HL-60 (cell line): ENCODE measurements at regions not wholly inside any gene's neighbourhood (a gene's known extent, or its start where the extent isn't known, plus 50 kb on each side); places are given as distances from the start of the nearest gene placed in this dataset.

Experiments
- GABPA ChIP-seq: IDR thresholded peaks from 2 replicates; pipeline ENCODE4 v1.6.1; 2012; ENCODE audit warnings: low read depth
- POLR2AphosphoS5 ChIP-seq: IDR thresholded peaks from 2 replicates; pipeline ENCODE4 v1.6.1; 2012; ENCODE audit warnings: low read depth
- SPI1 ChIP-seq: IDR thresholded peaks from 2 replicates; pipeline ENCODE4 v1.6.1; 2012; ENCODE audit warnings: low read depth, mild to moderate bottlenecking, borderline replicate concordance
- TF ChIP-seq, protein P1 (sequence below): IDR thresholded peaks from one replicate; pipeline ENCODE4 v1.5.1; 2011; ENCODE audit warnings: low read length, control low read depth, inconsistent platforms; ENCODE audit not compliant: insufficient read depth
- TF ChIP-seq, protein P2 (sequence below): IDR thresholded peaks from 2 replicates; pipeline ENCODE4 v1.6.1; 2012; ENCODE audit warnings: low read depth; ENCODE audit not compliant: insufficient replicate concordance

DNA sequence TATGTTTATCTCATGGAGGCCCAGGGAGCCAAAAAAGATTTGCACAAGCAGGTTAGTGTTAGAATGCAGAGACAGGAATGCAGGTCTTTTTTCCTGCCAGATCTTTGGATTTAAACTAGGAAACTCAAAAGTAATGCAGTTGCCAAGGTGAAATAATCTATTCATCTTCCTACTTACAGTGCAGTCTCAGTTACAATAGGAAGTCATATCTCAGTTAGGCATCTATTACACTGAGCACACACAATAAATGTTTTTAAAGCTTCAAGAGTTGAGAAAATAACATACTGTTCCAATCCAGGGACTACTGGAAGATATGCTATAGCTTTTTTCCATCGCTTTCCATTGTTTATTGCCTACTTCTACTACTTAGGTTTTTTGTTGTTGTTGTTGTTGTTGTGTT lies 279.3 kb upstream of the E2F7 start:
- TF ChIP-seq, protein P1, sequence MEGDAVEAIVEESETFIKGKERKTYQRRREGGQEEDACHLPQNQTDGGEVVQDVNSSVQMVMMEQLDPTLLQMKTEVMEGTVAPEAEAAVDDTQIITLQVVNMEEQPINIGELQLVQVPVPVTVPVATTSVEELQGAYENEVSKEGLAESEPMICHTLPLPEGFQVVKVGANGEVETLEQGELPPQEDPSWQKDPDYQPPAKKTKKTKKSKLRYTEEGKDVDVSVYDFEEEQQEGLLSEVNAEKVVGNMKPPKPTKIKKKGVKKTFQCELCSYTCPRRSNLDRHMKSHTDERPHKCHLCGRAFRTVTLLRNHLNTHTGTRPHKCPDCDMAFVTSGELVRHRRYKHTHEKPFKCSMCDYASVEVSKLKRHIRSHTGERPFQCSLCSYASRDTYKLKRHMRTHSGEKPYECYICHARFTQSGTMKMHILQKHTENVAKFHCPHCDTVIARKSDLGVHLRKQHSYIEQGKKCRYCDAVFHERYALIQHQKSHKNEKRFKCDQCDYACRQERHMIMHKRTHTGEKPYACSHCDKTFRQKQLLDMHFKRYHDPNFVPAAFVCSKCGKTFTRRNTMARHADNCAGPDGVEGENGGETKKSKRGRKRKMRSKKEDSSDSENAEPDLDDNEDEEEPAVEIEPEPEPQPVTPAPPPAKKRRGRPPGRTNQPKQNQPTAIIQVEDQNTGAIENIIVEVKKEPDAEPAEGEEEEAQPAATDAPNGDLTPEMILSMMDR: no peak
- TF ChIP-seq, protein P2, sequence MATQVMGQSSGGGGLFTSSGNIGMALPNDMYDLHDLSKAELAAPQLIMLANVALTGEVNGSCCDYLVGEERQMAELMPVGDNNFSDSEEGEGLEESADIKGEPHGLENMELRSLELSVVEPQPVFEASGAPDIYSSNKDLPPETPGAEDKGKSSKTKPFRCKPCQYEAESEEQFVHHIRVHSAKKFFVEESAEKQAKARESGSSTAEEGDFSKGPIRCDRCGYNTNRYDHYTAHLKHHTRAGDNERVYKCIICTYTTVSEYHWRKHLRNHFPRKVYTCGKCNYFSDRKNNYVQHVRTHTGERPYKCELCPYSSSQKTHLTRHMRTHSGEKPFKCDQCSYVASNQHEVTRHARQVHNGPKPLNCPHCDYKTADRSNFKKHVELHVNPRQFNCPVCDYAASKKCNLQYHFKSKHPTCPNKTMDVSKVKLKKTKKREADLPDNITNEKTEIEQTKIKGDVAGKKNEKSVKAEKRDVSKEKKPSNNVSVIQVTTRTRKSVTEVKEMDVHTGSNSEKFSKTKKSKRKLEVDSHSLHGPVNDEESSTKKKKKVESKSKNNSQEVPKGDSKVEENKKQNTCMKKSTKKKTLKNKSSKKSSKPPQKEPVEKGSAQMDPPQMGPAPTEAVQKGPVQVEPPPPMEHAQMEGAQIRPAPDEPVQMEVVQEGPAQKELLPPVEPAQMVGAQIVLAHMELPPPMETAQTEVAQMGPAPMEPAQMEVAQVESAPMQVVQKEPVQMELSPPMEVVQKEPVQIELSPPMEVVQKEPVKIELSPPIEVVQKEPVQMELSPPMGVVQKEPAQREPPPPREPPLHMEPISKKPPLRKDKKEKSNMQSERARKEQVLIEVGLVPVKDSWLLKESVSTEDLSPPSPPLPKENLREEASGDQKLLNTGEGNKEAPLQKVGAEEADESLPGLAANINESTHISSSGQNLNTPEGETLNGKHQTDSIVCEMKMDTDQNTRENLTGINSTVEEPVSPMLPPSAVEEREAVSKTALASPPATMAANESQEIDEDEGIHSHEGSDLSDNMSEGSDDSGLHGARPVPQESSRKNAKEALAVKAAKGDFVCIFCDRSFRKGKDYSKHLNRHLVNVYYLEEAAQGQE: no peak
- TF ChIP-seq POLR2AphosphoS5: no peak
- TF ChIP-seq GABPA: no peak
- TF ChIP-seq SPI1: no peak
